ENCODE measurements at regions not wholly inside any gene's neighbourhood (a gene's known extent, or its start where the extent isn't known, plus 50 kb on each side); places are given as distances from the start of the nearest gene placed in this dataset.

DNA sequence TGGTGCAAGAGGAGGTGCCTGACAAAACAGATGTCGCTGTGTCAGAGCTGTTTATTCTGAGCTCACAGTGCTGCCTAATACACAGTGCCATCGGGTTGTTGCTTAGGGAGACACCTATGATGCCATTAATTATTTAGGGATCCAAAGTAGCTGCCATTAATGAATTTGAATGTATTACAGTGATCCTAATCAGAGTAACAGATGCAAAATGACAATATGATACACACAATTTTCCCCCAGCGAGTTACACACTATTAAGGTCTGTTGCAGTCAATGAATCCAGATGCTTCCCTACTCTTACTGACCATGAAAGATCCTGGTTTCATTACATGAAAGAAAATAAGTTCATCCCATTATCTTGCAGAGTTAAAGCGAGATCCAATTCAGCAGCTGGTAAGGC is 91.3 kb downstream of the RWDD3 start (continued):
- TF ChIP-seq PHF8 (IDR thresholded peaks at IDR 0.05; ENCODE audit: borderline replicate concordance, low read length) (no peak), UBTF (IDR thresholded peaks at IDR 0.05; ENCODE audit: borderline replicate concordance in 1 of 2, low read depth in 2 of 2, low read length in 2 of 2) (no peak)

DNA sequence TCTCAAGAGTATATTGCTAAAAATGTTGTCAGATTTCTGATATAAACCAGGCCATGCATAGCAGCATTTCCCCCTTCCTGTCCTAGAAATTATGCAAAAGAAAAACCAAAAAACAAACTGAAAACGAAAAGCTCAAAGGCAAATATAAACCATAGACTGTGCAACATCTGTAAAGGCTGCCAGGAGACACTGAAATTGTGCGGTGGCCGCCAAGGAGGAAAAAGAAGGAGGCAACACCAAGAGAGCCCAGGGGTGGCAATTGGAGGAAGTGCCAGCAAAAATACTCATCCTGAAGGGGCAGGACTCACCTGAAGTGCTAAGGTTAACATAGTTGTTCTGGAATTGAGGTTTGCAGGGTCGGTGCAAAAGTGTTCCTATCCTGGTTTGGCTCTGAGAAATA is 92.0 kb downstream of the RWDD3 start:
- FAIRE-seq: no peak
- H2AFZ ChIP-seq (ENCODE audit: low read depth, low read length): no peak overlapping the region
- H3K4me3 ChIP-seq: no peak overlapping the region
- WGBS (ENCODE audit: insufficient coverage, low coverage, missing lambda C conversion rate): 3% methylated on average over 4 of the region's 4 CpGs
- H3K27ac ChIP-seq (ENCODE audit: extremely low read depth, low read depth, low read length): no peak overlapping the region
- intact Hi-C loops (cut with micrococcal nuclease) (no loop called here), in situ Hi-C loops (cut with MboI) (no loop called here)
- no TSS peak for BruUV-seq (replicated peaks)
- CTCF ChIA-PET (ENCODE audit: low intra/inter-chr PET ratio): no interaction called here
- H4K20me1 ChIP-seq (replicated peaks; ENCODE audit: control insufficient read depth, insufficient read depth, low read length): no peaks in the 10 kb centered on the region
- H3K4me1 ChIP-seq (replicated peaks in 1 of 2; ENCODE audit: control insufficient read depth in 2 of 2, insufficient read depth in 2 of 2, low read length in 2 of 2): no peaks in the 10 kb centered on the region
- no peaks in the 10 kb centered on the region for H3K27me3 ChIP-seq (ENCODE audit: control insufficient read depth in 2 of 2, insufficient read depth in 2 of 2, low read length in 2 of 2)
- no peaks in the 10 kb centered on the region for H3K9me1 ChIP-seq (ENCODE audit: control insufficient read depth, insufficient read depth, low read length)
- no peaks in the 10 kb centered on the region for H3K36me3 ChIP-seq (ENCODE audit: control insufficient read depth, insufficient read depth, low read length)
- ATAC-seq: no peak
- no peak for DNase-seq (ENCODE audit: extremely low read depth in 1 of 4, low spot score in 3 of 4)
- H3K79me2 ChIP-seq (ENCODE audit: control insufficient read depth, insufficient read depth, low read length): no peaks in the 10 kb centered on the region
- no peak overlapping the region for H3K4me2 ChIP-seq (ENCODE audit: insufficient read depth, low read length)
- no peaks in the 10 kb centered on the region for H3K9me3 ChIP-seq (replicated peaks; ENCODE audit: control insufficient read depth, insufficient read depth, low read depth, low read length)
- TF ChIP-seq ZNF232 (CRISPR knock-in tag; IDR thresholded peaks at IDR 0.05) (no peak), HMGN3 (IDR thresholded peaks at IDR 0.05; ENCODE audit: borderline replicate concordance, extremely low read depth, insufficient read length, low read depth, low read length) (no peak), HIVEP1 (CRISPR knock-in tag; IDR thresholded peaks at IDR 0.05) (no peak), TCF15 (CRISPR knock-in tag; IDR thresholded peaks at IDR 0.05) (no peak), PYGO2 (tag; IDR thresholded peaks at IDR 0.05) (no peak), RBM17 (IDR thresholded peaks at IDR 0.05; ENCODE audit: borderline replicate concordance, low read depth, low read length) (no peak), PHF20 (IDR thresholded peaks at IDR 0.05; ENCODE audit: partially characterized antibody) (no peak), HEY1 (CRISPR knock-in tag; IDR thresholded peaks at IDR 0.05; ENCODE audit: borderline replicate concordance) (no peak), ELF1 (tag; IDR thresholded peaks at IDR 0.05) (no peak), SREBF1 (IDR thresholded peaks at IDR 0.05; ENCODE audit: borderline replicate concordance, low read depth, low read length) (no peak), USF1 (CRISPR knock-in tag; IDR thresholded peaks at IDR 0.05) (no peak), TEAD2 (tag; IDR thresholded peaks at IDR 0.05) (no peak), MEIS2 (IDR thresholded peaks at IDR 0.05; ENCODE audit: partially characterized antibody) (no peak)
- TF ChIP-seq, protein P1, sequence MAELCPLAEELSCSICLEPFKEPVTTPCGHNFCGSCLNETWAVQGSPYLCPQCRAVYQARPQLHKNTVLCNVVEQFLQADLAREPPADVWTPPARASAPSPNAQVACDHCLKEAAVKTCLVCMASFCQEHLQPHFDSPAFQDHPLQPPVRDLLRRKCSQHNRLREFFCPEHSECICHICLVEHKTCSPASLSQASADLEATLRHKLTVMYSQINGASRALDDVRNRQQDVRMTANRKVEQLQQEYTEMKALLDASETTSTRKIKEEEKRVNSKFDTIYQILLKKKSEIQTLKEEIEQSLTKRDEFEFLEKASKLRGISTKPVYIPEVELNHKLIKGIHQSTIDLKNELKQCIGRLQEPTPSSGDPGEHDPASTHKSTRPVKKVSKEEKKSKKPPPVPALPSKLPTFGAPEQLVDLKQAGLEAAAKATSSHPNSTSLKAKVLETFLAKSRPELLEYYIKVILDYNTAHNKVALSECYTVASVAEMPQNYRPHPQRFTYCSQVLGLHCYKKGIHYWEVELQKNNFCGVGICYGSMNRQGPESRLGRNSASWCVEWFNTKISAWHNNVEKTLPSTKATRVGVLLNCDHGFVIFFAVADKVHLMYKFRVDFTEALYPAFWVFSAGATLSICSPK (IDR thresholded peaks at IDR 0.05; ENCODE audit: borderline replicate concordance): no peak
- no peak overlapping the region for H3K9ac ChIP-seq (ENCODE audit: insufficient read depth in 1 of 2, low read depth in 2 of 2, low read length in 2 of 2)
- POLR2A ChIA-PET: interaction anchor here (0.7 kb wide), 1 partner anchor 222 kb away, joined by 3 read pairs; no protein-coding TSS in a partner anchor
